Stimulated activated CD4-positive, alpha-beta T cell treated with anti-CD3 and anti-CD28 coated beads, Interleukin-12 subunit alpha, Interleukin-12 subunit beta, amount 100 ng/mL, for 48 hours (primary cell): ENCODE measurements at regions not wholly inside any gene's neighbourhood (a gene's known extent, or its start where the extent isn't known, plus 50 kb on each side); places are given as distances from the start of the nearest gene placed in this dataset.

Experiments
- DNase-seq, 3 donors: peaks; one replicate each; pipeline ENCODE4 v3.0.0-alpha.2; 2020; ENCODE audit warnings: low read depth in 2 of 3, low spot score in 1 of 3

DNA sequence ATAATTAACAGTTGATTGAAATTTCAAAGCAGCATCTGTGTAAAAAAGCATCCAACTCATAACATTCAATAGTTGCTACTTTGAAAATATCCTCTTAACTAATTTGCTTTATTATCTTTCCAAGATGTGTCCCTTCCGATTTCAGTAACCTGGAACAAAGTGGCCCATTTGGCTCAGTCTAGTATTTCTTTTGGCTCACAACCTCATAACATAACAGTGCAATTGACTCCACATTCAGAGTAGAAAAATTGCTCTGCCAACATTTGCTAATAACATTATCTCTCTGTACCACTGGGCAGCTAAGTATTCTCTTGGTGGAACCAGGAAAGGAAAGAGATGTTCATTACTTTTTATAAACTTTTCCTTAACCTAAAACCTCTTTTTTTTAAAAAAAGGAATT is 571.1 kb upstream of the ARGLU1 start:
- no peak for DNase-seq

DNA sequence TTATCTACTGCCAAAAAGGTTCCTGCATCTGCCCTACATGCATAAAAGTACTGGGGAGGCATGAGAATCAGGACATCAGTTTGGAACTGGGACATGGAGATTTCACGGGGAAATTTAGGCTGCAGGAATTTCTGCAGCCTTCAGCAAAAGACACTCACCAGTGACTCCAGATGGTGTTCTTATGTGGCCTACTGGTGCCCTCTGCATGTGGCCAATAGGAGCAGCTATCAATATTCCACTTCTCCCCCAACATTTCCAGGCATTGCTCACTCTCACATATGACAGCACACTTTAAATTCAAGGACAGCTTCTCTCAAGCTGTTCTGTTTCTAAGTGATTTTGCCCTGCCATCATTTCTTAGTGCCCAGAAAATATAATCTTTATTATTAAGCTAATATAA is 570.5 kb upstream of the ARGLU1 start:
- no peak for DNase-seq

DNA sequence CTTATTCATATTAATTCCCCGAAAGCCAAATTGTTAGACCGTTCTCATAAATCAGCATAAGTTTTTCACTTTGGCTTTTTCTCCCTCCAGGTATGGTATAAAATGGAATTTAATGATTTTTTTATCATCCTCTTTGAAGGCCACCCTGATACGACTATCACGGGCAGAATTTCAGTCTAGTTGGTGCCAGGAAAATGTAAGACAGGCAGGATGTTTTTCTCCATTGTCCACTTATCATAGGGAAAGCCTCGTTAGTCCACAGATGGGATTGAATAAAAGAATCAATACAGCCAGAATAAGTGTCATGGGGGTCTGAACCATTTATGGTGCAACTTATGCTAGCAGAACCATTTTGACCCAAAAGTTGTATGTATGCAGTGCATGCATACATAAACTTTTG is 566.0 kb upstream of the ARGLU1 start:
- no peak for DNase-seq

DNA sequence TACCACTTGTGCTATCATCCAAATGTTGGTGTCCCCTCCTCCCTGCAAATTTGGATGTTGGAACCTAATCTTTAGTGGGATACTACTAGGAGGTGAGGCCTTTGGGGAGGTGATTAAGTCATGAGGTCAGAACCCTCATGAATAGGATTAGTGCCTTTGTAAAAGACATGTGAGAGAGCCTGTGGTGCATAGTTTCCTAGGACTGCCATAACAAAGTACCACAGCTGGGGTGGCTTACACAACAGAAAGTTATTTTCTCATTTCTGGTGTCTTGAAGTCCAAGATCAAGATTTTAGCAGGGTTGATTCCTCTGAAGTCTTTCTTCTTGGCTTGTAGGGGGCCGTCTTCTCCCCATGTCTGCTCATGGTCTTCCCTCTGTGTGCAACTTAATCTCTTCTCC is 562.6 kb upstream of the ARGLU1 start:
- no peak for DNase-seq

DNA sequence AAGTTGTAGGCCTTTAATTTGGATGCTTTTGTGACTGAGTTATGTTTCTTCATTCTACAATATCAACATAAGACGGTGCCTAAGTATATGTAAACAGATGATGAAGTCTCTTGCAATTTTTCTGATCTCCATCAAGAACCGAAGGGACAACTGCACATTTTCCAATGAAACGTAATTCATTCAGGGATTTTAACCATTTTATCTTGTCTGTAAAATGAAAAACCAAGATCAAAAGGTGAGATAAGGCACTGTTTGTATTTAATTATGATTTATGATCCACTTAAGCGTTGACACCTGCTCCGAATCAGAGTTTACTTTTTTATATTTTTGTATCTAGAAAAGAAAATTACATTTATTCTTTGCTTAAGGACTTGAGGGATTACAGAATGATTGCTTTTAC is 556.8 kb upstream of the ARGLU1 start:
- DNase-seq, result no peak

DNA sequence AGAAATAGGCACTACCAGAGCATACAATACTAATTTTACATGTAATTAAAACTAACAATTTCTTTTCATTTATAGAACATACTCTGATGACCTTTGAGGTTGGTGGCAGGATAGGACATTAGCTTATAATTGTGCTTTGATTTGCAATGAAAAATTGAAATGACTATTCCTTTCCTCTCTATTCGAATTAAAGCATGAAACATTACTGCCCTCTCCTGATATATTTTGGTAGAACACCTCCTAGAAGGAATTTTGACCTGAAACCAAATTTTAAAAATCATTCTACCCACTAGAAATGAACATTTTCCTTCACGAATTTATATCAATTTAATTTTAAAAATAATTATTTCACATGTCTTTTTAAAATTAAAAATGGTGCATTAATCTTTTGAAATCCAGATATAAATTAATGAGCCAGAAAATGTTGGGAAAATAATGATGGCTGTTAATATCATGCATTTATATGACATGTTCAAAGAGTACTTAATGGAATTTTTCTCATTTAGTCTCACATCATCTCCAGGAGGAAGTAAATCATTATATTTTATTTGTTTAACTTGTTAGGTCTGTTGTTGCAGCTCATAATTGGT is 556.3 kb upstream of the ARGLU1 start:
- DNase-seq, result no peak

DNA sequence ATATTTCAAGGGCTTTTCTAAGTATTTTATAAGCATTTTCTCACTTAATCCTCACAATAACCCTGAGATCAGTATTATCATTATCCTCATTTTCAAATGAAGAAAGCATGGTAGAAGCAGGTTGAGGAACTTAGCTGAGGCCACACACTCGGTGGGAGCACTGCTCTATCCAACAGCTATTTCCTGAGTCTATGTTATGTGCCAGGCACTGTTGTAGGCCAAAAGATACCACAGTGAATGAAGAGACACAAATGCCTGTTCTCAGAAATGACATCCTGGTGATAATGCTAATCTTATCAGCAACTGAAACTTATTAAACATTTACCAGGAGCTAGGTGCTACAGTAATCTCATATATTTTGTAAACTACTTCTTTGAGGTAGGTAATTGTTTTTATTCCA is 553.9 kb upstream of the ARGLU1 start:
- DNase-seq, result no peak

DNA sequence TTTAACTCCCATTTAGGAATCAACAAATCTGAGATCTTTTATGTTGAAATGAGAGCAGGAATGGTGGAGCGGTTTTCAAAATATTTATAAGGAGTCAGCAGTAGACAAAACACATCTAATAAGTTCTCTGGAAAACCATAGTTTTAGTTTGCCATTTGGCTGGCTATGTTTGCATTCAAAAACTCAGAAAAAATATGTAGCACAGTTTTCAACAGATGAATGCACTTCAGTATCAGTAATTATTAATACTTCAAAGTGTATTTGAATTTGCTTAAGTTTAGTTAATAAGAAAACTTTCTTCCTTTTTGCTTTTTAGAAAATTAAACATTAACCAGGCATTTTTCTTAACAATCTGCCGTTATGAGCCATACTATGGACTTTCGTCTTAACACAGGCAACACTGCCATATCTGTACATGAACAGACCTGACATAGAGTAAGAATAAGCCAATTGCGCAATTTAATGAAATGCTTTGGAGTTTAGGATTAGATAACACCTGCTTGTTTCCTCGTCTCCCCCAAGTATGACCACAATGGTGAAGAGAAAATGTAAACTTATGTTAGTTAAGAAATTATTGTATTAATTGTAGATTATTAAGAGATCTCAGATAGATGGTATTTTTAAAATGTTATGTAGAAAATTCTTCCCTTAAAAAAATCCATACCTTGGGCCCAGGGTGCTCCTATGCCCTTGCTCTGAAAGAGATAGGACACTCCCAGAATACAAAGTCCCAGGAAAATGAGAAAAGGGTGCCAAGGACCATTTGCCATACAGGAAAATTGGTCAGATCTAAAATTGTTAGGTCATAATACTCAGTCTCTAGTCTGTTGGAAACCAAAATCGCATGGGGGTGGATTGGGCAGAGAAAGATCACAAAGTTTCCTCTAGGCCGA is 552.3 kb upstream of the ARGLU1 start:
- DNase-seq, result no peak

DNA sequence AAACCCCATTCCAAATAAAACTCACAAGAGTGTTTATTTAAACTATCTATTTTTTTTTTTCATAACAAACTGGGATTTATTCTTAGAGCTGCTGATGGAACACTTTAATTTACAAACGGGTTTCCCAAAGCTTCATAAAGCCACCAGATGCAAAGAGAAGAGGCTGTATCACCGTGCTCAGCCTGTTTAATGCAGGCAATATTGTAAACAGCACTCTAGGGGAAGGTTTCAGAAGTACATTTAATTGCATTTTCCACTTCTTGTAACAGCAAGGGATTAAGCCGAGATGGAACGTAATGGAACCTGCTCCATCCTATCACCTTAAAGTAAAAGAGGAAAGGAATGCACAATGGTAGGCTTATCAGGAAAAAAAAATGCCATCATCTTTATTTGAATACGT is 550.6 kb upstream of the ARGLU1 start:
- DNase-seq, result no peak

DNA sequence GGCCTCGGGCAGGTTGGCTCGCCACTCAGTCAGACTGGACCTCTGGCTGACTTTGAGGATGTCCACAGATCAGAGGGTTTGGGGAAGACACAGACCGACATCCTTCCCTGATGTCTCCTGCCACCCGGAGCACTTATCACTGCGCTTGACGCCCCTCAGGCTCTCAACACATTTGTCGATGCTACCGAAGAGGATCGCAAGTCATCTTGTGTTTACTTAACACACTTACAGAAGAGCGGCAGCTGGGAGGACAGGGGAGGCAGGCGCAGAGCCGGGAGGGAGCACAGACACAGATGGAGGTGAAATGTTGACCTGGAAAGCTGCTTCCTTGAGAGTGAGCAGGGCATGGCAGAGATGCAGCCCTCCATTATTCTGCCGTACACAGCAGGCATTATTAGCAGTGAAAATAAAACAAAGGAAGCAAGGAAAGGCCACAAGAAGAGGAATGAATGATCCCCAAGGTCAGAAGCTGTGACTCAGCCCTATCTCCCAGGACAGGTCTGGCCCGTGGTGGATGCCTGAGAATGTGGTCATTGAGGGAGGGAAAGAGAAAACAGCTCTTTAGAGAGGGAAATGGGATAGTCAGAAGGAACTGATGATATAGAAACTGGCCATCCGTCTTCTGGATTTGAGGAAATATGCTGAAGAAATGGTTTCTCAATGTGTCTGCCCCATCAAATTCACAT is 549.5 kb upstream of the ARGLU1 start:
- no peak for DNase-seq

DNA sequence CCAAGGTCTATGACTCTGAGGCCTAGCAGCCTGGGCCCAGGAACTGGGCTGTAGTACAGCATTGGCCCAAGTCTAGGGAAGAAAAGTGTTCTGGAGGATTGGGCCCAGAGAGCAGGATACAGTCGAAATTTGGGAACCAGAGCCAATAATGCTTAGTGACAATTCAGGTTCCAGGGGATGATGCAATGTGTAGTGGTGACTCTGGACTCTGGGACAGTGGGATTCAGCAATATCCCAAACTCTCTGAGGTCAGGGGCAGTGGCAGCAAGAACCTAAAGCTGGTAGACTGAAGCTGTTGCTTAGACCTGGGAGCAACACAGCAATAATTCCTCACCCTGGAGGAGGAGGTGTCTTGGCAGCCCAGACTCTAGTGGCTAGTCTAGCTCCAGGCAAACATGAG is 545.5 kb upstream of the ARGLU1 start:
- DNase-seq, result no peak

DNA sequence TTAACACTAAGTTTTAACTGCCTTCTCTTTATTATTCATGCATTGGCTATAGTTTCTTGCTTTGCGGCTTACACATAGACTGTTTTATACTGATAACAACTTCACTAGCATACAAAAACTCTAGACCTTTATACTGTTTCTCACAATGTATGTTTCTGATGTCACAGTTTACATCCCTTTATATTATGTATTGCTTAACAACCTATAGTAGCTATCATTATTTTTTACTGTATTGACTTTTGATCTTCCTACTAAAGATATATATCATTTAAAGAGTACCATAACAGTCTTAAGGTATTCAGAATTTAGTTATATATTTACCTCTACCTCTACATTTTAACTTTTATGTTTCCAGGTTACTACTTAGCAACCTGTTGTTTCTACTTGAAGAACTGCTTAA is 543.3 kb upstream of the ARGLU1 start:
- no peak for DNase-seq

DNA sequence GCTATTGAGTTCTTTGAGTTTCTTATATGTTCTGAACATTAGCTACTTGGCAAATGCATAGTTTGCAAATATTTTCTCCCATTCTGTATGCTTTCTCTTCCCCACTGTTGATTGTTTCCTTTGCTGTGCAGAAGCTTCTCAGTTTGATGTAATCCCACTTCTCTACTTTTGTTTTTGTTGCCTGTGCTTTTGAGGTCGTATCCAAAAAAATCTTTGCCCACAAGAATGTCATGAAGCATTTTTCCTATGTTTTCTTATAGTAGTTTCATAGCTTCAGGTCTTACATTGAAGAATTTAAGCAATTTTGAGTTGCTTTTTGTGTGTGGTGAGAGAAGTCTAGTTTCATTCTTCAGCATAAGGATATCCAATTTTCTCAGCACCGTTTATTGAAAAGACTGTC is 536.7 kb upstream of the ARGLU1 start:
- no peak for DNase-seq

DNA sequence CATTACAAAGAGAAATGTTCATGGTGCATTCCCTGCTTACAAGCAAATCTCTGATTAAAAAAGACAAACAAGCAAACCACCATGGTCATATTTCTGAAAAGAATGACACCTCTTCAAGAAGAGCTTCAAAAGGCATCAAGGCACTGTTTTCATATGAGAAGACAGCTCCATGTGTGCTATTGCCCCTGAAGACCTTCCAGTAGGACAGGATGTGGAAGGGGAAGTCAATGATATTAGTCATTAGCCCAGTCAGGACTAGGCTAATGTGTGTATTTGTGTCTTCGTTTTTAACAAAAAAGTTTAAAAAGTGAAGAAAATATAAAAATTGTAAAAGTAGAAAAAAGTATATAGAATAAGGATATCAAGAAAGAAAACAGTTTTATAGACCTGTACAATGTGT is 534.7 kb upstream of the ARGLU1 start:
- no peak for DNase-seq

DNA sequence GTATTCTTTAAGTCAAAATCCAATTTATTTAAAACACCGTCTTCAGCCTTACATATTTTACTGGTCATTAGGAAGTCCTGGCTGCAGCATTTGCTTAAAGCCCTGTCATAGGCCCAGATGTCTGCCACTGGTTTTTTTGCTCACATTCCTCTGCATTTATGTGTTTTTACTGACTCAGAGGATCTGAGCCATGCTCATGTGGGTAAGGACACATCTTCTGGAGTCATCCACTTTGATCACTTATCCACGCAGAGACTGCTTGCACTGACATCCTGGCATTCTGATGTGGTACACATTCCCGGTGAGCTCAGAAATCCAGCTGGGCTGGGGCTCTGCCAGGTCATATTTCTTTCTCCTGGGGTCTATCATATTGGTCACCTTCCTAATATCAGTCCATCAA is 531.7 kb upstream of the ARGLU1 start:
- no peak for DNase-seq

DNA sequence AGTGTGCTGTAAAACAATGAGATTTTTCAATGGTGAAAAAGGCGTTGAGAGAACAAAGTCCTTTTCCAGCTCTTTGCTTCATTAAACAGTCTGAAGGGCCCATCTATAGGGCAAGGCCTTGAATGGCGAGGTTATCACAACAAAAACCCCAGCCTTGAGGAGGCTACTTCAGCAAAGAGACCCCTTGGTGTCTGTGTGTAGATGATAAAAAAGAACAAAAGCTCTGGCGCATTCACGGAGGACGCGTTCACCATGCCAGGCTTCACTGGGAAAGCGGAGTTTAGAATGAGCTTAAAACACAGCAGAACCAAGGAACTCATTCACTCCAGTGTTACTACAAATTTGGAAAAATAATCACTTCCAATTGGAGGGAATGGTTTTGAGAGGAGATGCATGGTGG is 530.0 kb upstream of the ARGLU1 start:
- DNase-seq, result no peak

DNA sequence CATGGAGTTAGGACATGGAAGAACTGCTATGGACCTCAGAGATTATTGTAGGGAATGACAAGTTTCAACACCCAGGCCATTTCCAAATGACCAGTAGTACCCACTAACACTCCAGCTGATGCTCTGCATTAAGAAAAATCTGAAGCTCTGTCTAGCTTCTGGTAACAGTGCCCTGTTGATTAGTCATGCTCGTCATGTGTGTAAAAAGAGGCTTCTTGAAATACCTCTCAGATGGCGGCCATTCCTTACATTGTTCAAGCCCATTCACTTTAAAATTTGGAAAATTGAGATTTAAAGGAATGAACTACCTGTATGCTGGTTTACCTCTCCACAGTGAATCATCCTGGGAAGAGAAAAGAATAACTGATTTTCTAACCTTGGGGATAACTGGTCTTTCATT is 527.9 kb upstream of the ARGLU1 start:
- no peak for DNase-seq

DNA sequence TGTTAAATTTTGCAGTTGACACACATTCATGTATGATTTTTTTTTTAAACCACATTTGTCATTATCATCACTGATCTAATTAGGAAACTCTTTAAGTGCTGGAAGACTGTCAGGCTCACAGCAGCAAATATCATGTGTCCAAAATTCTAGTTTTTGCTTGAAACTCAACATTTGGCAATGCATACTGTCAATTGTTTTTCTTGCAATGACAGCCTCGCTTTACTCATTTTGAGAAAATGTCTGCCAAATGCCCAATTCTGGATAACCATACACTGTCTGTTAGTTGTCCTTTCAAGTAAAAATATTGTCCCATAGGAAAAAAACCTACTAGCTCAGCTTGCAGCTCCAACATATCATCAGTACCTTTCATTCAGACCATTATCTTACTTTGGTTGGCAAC is 523.9 kb upstream of the ARGLU1 start:
- DNase-seq, result no peak

DNA sequence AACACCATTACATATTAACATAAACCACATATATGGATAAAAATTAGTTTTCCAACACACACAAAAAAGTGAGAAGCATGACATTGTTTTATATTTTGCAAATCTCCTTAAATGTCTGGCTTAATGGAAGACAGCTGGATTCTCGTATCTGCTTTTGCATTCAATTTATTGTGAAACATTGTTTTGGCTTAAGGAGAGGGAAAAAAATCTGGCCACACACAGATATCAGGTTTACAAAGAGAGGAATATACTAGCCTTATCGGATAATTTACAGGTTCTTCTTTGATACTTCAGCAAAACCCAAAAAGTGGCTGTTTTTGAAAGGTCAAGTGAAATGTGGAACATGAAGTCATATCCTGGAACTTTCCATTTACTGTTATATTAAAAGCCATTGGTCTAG is 523.5 kb upstream of the ARGLU1 start:
- DNase-seq, result no peak

DNA sequence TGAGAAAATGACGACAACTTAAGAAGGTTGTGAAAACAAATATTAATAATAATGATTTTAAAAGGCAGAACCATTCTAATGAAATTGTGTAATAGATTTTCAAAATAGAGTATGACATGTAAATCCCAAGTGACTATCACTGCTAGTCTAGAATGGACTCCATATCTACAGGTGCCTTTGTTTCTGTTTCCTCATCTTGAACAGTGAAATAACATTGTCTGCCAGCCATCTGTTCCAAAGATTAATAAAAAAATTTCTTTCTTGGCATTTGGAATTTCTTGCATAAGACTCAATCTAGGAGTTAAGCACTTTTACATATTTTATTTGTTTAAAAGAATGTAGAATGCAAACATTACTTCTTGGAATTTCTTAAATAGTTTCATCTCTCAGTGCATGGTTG is 520.1 kb upstream of the ARGLU1 start:
- DNase-seq, result no peak

DNA sequence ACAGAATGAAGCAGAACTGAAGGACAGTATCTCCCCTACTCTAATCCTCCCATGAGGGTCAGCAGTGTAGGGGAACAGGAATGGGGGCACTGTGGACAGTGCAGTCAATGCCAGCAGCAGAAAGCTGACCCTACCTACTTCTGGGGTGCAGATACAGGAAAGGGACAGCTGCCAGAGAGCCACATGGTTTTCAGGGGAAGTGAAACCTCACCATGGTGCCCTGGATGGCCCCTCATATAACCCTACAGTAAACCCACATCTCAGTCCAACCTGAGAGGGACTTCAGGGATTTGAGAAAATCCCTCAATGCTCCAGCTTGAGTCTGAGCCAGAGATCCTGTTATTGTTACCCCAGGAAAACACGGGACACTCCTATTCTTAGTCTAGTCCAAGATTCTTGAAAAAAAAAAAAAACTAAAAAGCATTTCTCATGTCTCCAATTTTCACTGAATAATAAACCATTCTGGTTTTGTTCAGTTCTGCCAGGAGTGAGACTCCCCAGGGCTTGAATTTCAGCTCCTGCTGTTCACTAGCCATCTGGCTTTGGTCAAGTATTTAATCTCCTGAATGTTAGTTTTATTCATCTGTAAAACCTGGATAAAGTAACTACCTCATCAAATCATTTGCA is 511.6 kb upstream of the ARGLU1 start:
- DNase-seq, result no peak

DNA sequence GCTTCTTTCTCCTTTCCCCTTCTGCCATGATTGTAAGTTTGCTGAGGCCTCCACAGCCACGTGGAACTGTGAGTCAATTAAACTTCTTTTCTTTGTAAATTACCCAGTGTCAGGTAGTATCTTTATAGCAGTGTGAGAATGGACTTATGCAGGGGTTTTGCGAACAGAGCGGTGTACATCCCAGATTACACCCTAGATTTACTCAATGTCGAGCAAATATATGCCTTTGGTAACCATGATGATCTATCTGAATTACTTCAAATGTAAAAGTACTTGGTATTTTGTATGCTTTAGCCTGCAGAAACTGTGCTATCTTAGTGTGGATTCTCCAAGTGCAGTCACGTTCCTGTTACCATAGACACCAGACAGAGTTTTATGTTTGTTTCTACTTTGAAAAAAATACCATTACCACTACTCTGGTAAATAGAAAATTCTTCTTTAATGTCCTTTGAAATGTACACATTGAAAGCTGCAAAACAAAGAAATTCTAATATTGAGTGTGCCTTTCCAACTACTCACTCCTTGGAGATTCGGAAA is 510.4 kb upstream of the ARGLU1 start:
- DNase-seq, result no peak
